Heart right ventricle (tissue), 16 donors: ENCODE measurements at regions not wholly inside any gene's neighbourhood (a gene's known extent, or its start where the extent isn't known, plus 50 kb on each side); places are given as distances from the start of the nearest gene placed in this dataset.

ENCODE experiments used
- ATAC-seq, 8 donors: fragments of 200-7000 bp; cut with Tn5 transposase; one replicate each; pipeline ENCODE4 v1.9.1; 2020; ENCODE audit warnings: mild to moderate bottlenecking in 8 of 8, moderate library complexity in 8 of 8, moderate number of reproducible peaks in 1 of 8
- DNase-seq, 2 donors: peaks; one replicate each; pipeline ENCODE4 v3.0.0-alpha.2; 2020
- H3K27ac ChIP-seq, 10 donors: fragments of 200-600 bp; sonication (generic) in 2 of 10; one replicate each; pipeline versions ENCODE4 v1.5.0 to v1.8.0; 2020 to 2022; ENCODE audit warnings: mild to moderate bottlenecking in 3 of 10
- H3K27me3 ChIP-seq, 7 donors: fragments of 200-600 bp; one replicate each; pipeline ENCODE4 v1.8.0; 2021 to 2022; ENCODE audit warnings: mild to moderate bottlenecking in 2 of 7
- H3K36me3 ChIP-seq, 9 donors: fragments of 200-600 bp; sonication (generic) in 1 of 9; one replicate each; pipeline versions ENCODE4 v1.5.0 to v1.8.0; 2020 to 2022; ENCODE audit warnings: mild to moderate bottlenecking in 2 of 9
- H3K4me1 ChIP-seq, 9 donors: fragments of 200-600 bp; sonication (generic) in 1 of 9; one replicate each; pipeline versions ENCODE4 v1.5.0 to v1.8.0; 2020 to 2022; ENCODE audit warnings: mild to moderate bottlenecking in 4 of 9
- H3K4me3 ChIP-seq, 10 donors: fragments of 200-600 bp; sonication (generic) in 2 of 10; one replicate each; pipeline versions ENCODE4 v1.5.0 to v1.8.0; 2020 to 2022; ENCODE audit warnings: mild to moderate bottlenecking in 7 of 10, moderate library complexity in 2 of 10
- H3K9me3 ChIP-seq, 11 donors: fragments of 200-600 bp in 10 of 11; sonication (generic) in 2 of 11; one replicate each; pipeline versions ENCODE4 v1.5.0 to v1.8.0; 2013 to 2022; ENCODE audit warnings: mild to moderate bottlenecking in 2 of 11, control low read depth in 1 of 11, moderate library complexity in 1 of 11
- CTCF ChIP-seq, 9 donors: fragments of 200-600 bp; sonication (generic) in 2 of 9; IDR thresholded peaks; one replicate each; pipeline versions ENCODE4 v1.5.0 to v1.8.0; 2021 to 2022; ENCODE audit warnings: antibody characterized with exemption in 9 of 9, mild to moderate bottlenecking in 5 of 9, moderate library complexity in 1 of 9
- WGBS, 2 donors: extraction: QIAGEN DNeasy Blood & Tissue Kit; methylation state at CpG; one replicate each; pipeline ENCODE4 v1.1.7; 2013; ENCODE audit warnings: inconsistent platforms in 1 of 2; 5-methylcytosine and 5-hydroxymethylcytosine counted together
- intact Hi-C, 10 donors: fragments of 100-400 bp; cut with DNase I; formaldehyde crosslinking; loops; one replicate each; pipeline versions ENCODE4 v1.11.1 to v1.14.2; 2022
- donor health status: Arrhythmogenic right ventricular cardiomyopathy.
- donor health status: ischemic (EF 13 %, LVEDD 7.1; RV severe dilation, severe dysfunction).
- donor health status: healthy with polysubstance abuse.
- donor health status: DM: no; HTN: yes; CAD: no.
- donor health status: DM: no; HTN: no; CAD: no.
- donor health status: ischemic (EF 25% LVEDD 6.9; RV normal size, moderate dysfunction).
- donor health status: ischemic (EF 25% LVEDD 5.7; RV mildly dilated, moderate dysfunction).
- donor health status: healthy.
- donor health status: DM: yes; HTN: yes; CAD: no.
- donor health status: Ischemic cardiomyopathy.
- donor health status: ischemic (EF 35%, LVEDD 5.7; RV mildly dilated, moderate dysfunction).
- donor health status: nonischemic (EF 11% LVEDD 7.7; RV severe dilation, severe dysfunction).
- donor health status: DM: yes; HTN: yes; CAD: no.
- donor health status: PGD.
- donor health status: ischemic (EF 29% LVEDD 5.4; RV normal size, mild dysfunction).
- donor health status: nonischemic (EF 23%, LVEDD 6.1; RV moderate dilation, normal function).

- Histone ChIP-seq H3K4me1 (no peaks in the 10 kb centered on the region), H3K27me3 (no peaks in the 10 kb centered on the region), H3K4me3 (no peak overlapping the region), H3K36me3 (no peaks in the 10 kb centered on the region), H3K27ac (no peak overlapping the region), H3K9me3 (no peaks in the 10 kb centered on the region)
- DNase-seq, result no peak
- TF ChIP-seq CTCF (IDR thresholded peaks at IDR 0.05), result no peak
- ATAC-seq, result no peak
- 90 to 92% methylated on average over 9 of the region's 9 CpGs for WGBS, 2 donors
- intact Hi-C loops, result no loop called here
Measured at GRCh38 chr10:52464368-52465124, 150.5 kb downstream of the DKK1 start.

- Histone ChIP-seq H3K4me1 (no peaks in the 10 kb centered on the region), H3K9me3 (no peaks in the 10 kb centered on the region), H3K36me3 (no peaks in the 10 kb centered on the region), H3K27me3 (no peaks in the 10 kb centered on the region), H3K27ac (no peak overlapping the region), H3K4me3 (no peak overlapping the region)
- WGBS, 2 donors, result 65 to 73% methylated on average over 3 of the region's 3 CpGs
- intact Hi-C loops, result no loop called here
- no peak for ATAC-seq
- no peak for TF ChIP-seq CTCF (IDR thresholded peaks at IDR 0.05)
- no peak for DNase-seq
Measured at GRCh38 chr10:52465202-52465601, 151.1 kb downstream of the DKK1 start.

- ATAC-seq (peak in 2 of 8 donors; percentile 20 to 44), DNase-seq (no peak)
- intact Hi-C loops, result no loop called here
- Histone ChIP-seq H3K27me3 (no peaks in the 10 kb centered on the region), H3K4me1 (no peaks in the 10 kb centered on the region), H3K9me3 (no peaks in the 10 kb centered on the region), H3K4me3 (no peak overlapping the region), H3K27ac (no peak overlapping the region), H3K36me3 (no peaks in the 10 kb centered on the region)
- 43 to 49% methylated on average over 5 of the region's 5 CpGs for WGBS, 2 donors
- no peak for TF ChIP-seq CTCF (IDR thresholded peaks at IDR 0.05)
Measured at GRCh38 chr10:52466464-52466863, 152.4 kb downstream of the DKK1 start.

- Histone ChIP-seq H3K36me3 (no peaks in the 10 kb centered on the region), H3K4me1 (no peaks in the 10 kb centered on the region), H3K27ac (no peak overlapping the region), H3K4me3 (no peak overlapping the region), H3K9me3 (no peaks in the 10 kb centered on the region), H3K27me3 (no peaks in the 10 kb centered on the region)
- no peak for DNase-seq
- 76 to 89% methylated on average over 1 of the region's 1 CpG for WGBS, 2 donors
- intact Hi-C loops, result no loop called here
- no peak for ATAC-seq
- TF ChIP-seq CTCF (IDR thresholded peaks at IDR 0.05), result no peak
Measured at GRCh38 chr10:52469970-52470705, 156.1 kb downstream of the DKK1 start.
